ENCODE measurements at regions not wholly inside any gene's neighbourhood (a gene's known extent, or its start where the extent isn't known, plus 50 kb on each side); places are given as distances from the start of the nearest gene placed in this dataset.
A peak's percentile ranks its signal among the peaks of the same experiment; 100 is the strongest.

DNA sequence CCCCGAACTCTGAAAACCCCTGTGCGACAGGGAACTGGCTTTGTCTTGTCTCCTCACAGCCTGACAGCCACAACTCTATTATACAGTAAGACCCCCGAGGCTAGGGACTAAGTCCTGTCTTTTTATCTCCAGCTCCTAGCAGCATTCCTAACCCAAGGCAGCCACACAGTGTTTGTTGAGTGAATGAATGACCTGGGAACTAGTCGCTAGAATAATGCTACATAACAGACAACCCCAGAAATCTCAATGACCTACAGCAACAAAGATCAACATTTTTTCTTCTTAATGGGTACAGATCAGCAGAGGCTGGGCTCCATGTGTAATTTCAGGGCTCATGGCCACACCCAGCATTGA is 71.4 kb upstream of the TNRC6C start:
- Histone ChIP-seq H3K27ac (ENCODE audit: low read depth in 1 of 2, low read length in 2 of 2) (no peak overlapping the region), H3K4me3 (ENCODE audit: low read length in 2 of 2) (no peak overlapping the region), H3K27me3 (ENCODE audit: control insufficient read depth in 1 of 2, insufficient read depth in 2 of 2, low read length in 1 of 2) (no peaks in the 10 kb centered on the region), H3K4me1 (ENCODE audit: control insufficient read depth in 1 of 2, insufficient read depth in 2 of 2, low read length in 2 of 2) (no peaks in the 10 kb centered on the region), H3K36me3 (ENCODE audit: control insufficient read depth in 1 of 2, insufficient read depth in 2 of 2, low read length in 1 of 2) (no peaks in the 10 kb centered on the region), H3K9me3 (ENCODE audit: control insufficient read depth, low read length) (no peaks in the 10 kb centered on the region)
- WGBS, 2 donors = 81 to 82% methylated on average over 4 of the region's 4 CpGs
- DNase-seq (no peak), ATAC-seq (ENCODE audit: low FRiP score) (no peak)
- intact Hi-C loops (cut with DNase I) = loop anchor here in 1 of 2 donors (5.0 kb wide), 2 partner anchors 55 to 290 kb away; no protein-coding TSS in a partner anchor

DNA sequence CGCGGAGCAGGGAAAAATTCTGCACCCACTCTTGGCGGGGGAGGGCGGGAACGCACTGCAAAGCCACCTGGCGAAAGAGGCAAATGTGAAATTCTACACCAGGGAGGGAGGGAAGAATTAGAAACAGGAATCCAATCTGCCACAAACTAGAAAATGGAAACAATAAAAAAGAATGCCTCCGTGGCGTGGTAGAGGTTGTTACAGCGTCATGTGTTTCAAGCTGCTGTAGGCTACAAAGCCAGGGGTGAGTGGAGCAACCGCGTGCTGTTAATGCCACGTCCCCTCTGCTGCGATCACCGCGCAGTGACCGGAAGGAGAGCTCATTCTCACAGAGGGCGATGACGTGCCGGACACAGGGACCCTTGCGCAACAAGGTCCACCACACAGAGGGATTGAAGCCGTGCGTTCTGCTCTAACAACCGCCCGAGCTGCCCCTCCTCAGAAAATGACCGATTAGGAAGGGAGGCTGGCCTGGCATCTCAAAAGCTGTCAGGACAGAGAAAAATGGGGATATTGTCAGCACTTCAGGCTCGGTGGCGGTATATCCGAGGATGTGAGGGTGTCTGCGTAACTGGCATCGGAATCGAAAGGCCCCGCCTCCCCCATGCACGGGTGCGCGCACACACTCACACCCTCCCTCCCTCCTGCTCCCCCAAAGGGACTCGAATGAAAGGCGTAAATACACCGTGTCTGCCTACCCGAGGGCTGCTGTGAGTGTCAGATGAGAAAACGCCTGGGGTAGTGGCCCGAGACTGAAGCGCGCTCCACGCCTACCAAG is 70.8 kb upstream of the TNRC6C start:
- no peaks in the 10 kb centered on the region for H3K27me3 ChIP-seq (ENCODE audit: control insufficient read depth in 1 of 2, insufficient read depth in 2 of 2, low read length in 1 of 2)
- H3K4me1 ChIP-seq (ENCODE audit: control insufficient read depth in 1 of 2, insufficient read depth in 2 of 2, low read length in 2 of 2) = no peaks in the 10 kb centered on the region
- H3K9me3 ChIP-seq (ENCODE audit: control insufficient read depth, low read length) = no peaks in the 10 kb centered on the region
- H3K27ac ChIP-seq (ENCODE audit: low read depth in 1 of 2, low read length in 2 of 2) = peak overlapping the region in 1 of 2 donors; percentile 64
- H3K36me3 ChIP-seq (ENCODE audit: control insufficient read depth in 1 of 2, insufficient read depth in 2 of 2, low read length in 1 of 2) = no peaks in the 10 kb centered on the region
- peak overlapping the region; percentile 32 to 37 for H3K4me3 ChIP-seq (ENCODE audit: low read length in 2 of 2)
- ATAC-seq (ENCODE audit: low FRiP score) (peak; percentile 94), DNase-seq (peak; percentile 94 to 97)
- intact Hi-C loops (cut with DNase I) = loop anchor here in 1 of 2 donors (5.0 kb wide), 2 partner anchors 55 to 290 kb away; no protein-coding TSS in a partner anchor
- WGBS, 2 donors = 1 to 2% methylated on average over 44 of the region's 44 CpGs

DNA sequence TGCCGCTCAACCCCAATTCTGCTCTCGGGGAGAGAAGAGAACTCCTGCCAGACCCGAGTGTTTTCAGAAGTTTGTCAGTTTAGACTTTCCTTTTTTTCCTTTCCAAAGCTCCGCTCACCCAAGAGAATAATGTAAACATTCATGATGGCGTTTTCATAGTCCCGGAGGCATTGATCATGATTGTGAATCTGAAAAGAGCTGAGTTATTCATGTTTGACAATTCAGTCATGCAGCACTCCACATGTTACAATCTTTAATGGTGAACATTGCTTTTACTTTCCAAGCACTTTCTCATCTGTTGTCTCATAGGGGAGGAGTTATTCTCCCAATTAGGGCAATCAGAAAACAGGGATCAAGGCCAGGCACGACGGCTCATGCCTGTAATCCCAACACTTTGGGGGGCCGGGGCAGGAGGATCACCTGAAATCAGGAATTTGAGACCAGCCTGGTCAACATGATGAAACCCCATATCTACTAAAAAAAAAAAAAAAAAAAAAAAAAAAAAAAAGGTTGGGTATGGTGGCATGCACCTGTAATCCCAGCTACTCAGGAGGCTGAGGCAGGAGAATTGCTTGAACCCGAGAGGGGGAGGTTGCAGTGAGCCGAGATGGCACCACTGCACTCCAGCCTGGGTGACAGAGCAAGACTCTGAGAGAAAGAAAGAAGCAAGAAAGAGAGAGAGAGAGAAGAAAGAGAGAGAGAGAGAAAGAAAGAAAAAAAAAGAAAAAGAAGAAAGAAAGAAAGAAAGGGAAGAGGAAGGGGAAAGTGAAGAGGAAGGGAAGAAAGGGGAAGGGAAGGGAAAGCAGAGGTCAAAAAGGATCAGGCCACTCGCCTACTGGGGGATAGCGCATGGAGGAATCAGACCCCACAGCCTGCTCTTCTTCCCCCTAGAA is 70.0 kb upstream of the TNRC6C start:
- Histone ChIP-seq H3K9me3 (ENCODE audit: control insufficient read depth, low read length) (no peaks in the 10 kb centered on the region), H3K27ac (ENCODE audit: low read depth in 1 of 2, low read length in 2 of 2) (no peak overlapping the region), H3K4me1 (ENCODE audit: control insufficient read depth in 1 of 2, insufficient read depth in 2 of 2, low read length in 2 of 2) (no peaks in the 10 kb centered on the region), H3K36me3 (ENCODE audit: control insufficient read depth in 1 of 2, insufficient read depth in 2 of 2, low read length in 1 of 2) (no peaks in the 10 kb centered on the region), H3K27me3 (ENCODE audit: control insufficient read depth in 1 of 2, insufficient read depth in 2 of 2, low read length in 1 of 2) (no peaks in the 10 kb centered on the region), H3K4me3 (ENCODE audit: low read length in 2 of 2) (peak overlapping the region; percentile 32 to 37)
- no peak for ATAC-seq (ENCODE audit: low FRiP score)
- peak; percentile 31 to 36 for DNase-seq
- intact Hi-C loops (cut with DNase I) = loop anchor here in 1 of 2 donors (5.0 kb wide), 2 partner anchors 56 to 291 kb away; no protein-coding TSS in a partner anchor
- WGBS, 2 donors = 38 to 40% methylated on average over 13 of the region's 13 CpGs

DNA sequence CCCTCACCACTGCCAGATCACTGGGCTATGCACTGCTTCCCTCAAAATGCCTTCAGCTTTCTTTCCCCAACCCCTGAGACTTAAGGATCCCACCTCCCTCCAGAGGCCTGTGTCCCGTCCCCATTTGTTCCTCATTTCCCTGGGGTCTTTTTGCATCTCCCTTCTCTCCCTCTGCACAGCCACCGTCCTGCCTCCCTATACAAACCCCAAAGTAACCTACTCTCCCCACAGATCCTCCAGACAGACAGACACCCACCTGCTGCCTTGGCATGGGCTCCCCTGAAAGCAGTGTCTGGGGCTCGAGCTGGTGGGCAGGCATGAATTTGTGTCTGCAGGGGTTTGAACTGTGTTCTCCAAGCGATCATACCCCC is 69.4 kb upstream of the TNRC6C start:
- intact Hi-C loops (cut with DNase I) = loop anchor here in 1 of 2 donors (5.0 kb wide), 2 partner anchors 57 to 292 kb away; no protein-coding TSS in a partner anchor
- 95 to 97% methylated on average over 4 of the region's 4 CpGs for WGBS, 2 donors
- Histone ChIP-seq H3K36me3 (ENCODE audit: control insufficient read depth in 1 of 2, insufficient read depth in 2 of 2, low read length in 1 of 2) (no peaks in the 10 kb centered on the region), H3K9me3 (ENCODE audit: control insufficient read depth, low read length) (no peaks in the 10 kb centered on the region), H3K4me3 (ENCODE audit: low read length in 2 of 2) (no peak overlapping the region), H3K4me1 (ENCODE audit: control insufficient read depth in 1 of 2, insufficient read depth in 2 of 2, low read length in 2 of 2) (no peaks in the 10 kb centered on the region), H3K27ac (ENCODE audit: low read depth in 1 of 2, low read length in 2 of 2) (no peak overlapping the region), H3K27me3 (ENCODE audit: control insufficient read depth in 1 of 2, insufficient read depth in 2 of 2, low read length in 1 of 2) (no peaks in the 10 kb centered on the region)
- peak; percentile 19 to 68 for DNase-seq
- no peak for ATAC-seq (ENCODE audit: low FRiP score)

DNA sequence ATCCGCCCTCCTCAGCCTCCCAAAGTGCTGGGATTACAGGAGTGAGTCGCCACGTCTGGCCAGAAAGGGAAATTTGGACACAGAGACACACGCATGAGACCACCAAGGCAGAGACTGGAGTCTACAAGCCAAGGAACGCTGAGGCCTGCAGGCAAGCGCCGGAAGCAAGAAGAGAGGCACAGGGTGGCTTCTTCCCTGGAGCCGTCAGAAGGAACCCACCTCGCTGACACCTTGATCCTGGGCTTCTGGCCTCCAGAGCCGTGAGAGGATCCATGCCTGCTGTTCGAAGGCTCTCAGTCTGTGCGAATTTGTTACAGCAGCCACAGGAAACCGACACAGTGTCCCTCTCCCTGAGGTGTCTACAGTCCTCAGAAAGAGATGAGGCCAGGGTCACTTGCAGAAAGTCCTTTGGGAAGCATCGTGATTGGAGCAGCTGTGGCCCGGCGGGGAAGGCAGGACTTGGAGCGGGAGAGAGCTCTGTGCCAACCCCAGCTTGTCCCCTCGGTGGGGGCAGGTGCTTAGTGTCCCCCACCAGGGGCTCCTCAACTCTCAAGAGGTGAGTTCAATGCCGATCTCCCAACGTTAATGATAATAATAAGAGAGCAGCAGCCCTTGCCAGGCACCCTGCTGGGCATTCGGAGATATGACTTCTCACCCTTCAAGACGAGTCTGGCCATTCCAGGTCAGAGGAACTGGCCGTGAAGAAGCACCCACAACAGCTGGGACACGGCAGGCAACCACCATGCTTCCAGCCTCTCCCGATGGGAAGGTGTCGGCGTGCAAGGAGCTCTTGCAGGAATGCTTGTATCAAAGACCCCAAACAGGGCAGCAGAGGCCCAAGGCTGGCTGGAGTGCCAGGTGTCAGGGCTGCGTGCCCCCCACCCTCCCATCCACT is 68.4 kb upstream of the TNRC6C start:
- DNase-seq = peak; percentile 38 to 59
- WGBS, 2 donors = 93% methylated on average over 28 of the region's 28 CpGs
- intact Hi-C loops (cut with DNase I) = loop anchor here in 1 of 2 donors (5.0 to 10.0 kb wide), 3 partner anchors 58 to 293 kb away; no protein-coding TSS in a partner anchor

DNA sequence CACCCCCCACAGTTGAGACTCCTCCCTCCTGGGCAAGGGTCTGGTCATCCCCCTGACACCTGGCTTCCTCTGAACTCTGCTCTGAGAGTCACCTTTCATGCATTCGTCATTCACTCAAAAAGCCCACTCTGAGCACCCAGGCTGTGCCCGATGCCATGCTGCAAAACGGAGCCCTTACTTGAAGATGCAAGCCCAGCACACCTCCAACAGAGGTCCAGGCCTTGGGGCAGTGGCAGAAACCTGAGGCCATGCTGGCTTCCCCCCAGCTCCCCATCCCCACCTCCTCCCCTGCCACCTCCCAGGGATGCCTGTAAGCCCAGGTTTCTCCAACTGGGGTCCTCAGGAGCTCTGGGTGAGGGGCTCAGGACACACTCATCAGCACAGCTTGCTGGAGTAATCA is 67.7 kb upstream of the TNRC6C start:
- no peak for ATAC-seq (ENCODE audit: low FRiP score)
- Histone ChIP-seq H3K27ac (ENCODE audit: low read depth in 1 of 2, low read length in 2 of 2) (no peak overlapping the region), H3K27me3 (ENCODE audit: control insufficient read depth in 1 of 2, insufficient read depth in 2 of 2, low read length in 1 of 2) (no peaks in the 10 kb centered on the region), H3K4me3 (ENCODE audit: low read length in 2 of 2) (no peak overlapping the region), H3K36me3 (ENCODE audit: control insufficient read depth in 1 of 2, insufficient read depth in 2 of 2, low read length in 1 of 2) (no peaks in the 10 kb centered on the region), H3K4me1 (ENCODE audit: control insufficient read depth in 1 of 2, insufficient read depth in 2 of 2, low read length in 2 of 2) (no peaks in the 10 kb centered on the region), H3K9me3 (ENCODE audit: control insufficient read depth, low read length) (no peaks in the 10 kb centered on the region)
- peak; percentile 39 to 48 for DNase-seq
- WGBS, 2 donors = 91 to 97% methylated on average over 3 of the region's 3 CpGs
- intact Hi-C loops (cut with DNase I) = loop anchor here in 1 of 2 donors (10.0 kb wide), 1 partner anchor 116 kb away; no protein-coding TSS in a partner anchor

More for the DNA sequence above, 68.4 kb upstream of the TNRC6C start:
- H3K9me3 ChIP-seq (ENCODE audit: control insufficient read depth, low read length) = no peaks in the 10 kb centered on the region
- no peak for ATAC-seq (ENCODE audit: low FRiP score)
- H3K4me1 ChIP-seq (ENCODE audit: control insufficient read depth in 1 of 2, insufficient read depth in 2 of 2, low read length in 2 of 2) = no peaks in the 10 kb centered on the region
- H3K4me3 ChIP-seq (ENCODE audit: low read length in 2 of 2) = no peak overlapping the region
- no peaks in the 10 kb centered on the region for H3K27me3 ChIP-seq (ENCODE audit: control insufficient read depth in 1 of 2, insufficient read depth in 2 of 2, low read length in 1 of 2)
- no peak overlapping the region for H3K27ac ChIP-seq (ENCODE audit: low read depth in 1 of 2, low read length in 2 of 2)
- H3K36me3 ChIP-seq (ENCODE audit: control insufficient read depth in 1 of 2, insufficient read depth in 2 of 2, low read length in 1 of 2) = no peaks in the 10 kb centered on the region

DNA sequence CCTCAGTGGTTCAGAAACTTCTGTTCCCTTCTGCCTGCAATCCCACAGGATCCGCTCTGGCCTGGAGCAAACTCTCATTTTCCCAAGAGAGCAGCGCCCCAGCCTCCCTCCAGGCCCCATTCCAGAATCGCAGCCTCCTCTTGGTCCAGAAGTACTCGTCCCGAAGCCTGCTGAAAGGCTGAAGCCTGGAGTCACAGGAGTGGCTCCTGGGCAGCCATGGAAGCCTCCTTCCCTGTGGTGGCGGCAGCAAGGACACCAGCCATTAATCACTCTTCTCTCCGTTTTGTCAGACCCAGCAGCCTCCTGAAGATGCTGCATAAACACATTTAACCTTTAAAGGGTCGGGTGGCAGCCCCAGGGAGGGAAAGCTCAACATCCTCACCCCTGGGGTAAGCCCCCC is 66.9 kb upstream of the TNRC6C start:
- Histone ChIP-seq H3K4me1 (ENCODE audit: control insufficient read depth in 1 of 2, insufficient read depth in 2 of 2, low read length in 2 of 2) (no peaks in the 10 kb centered on the region), H3K9me3 (ENCODE audit: control insufficient read depth, low read length) (no peaks in the 10 kb centered on the region), H3K27me3 (ENCODE audit: control insufficient read depth in 1 of 2, insufficient read depth in 2 of 2, low read length in 1 of 2) (no peaks in the 10 kb centered on the region), H3K36me3 (ENCODE audit: control insufficient read depth in 1 of 2, insufficient read depth in 2 of 2, low read length in 1 of 2) (no peaks in the 10 kb centered on the region), H3K4me3 (ENCODE audit: low read length in 2 of 2) (no peak overlapping the region), H3K27ac (ENCODE audit: low read depth in 1 of 2, low read length in 2 of 2) (no peak overlapping the region)
- WGBS, 2 donors = 69 to 73% methylated on average over 8 of the region's 8 CpGs
- ATAC-seq (ENCODE audit: low FRiP score) (no peak), DNase-seq (peak; percentile 23 to 57)
- intact Hi-C loops (cut with DNase I) = loop anchor here in 1 of 2 donors (10.0 kb wide), 1 partner anchor 117 kb away; no protein-coding TSS in a partner anchor

DNA sequence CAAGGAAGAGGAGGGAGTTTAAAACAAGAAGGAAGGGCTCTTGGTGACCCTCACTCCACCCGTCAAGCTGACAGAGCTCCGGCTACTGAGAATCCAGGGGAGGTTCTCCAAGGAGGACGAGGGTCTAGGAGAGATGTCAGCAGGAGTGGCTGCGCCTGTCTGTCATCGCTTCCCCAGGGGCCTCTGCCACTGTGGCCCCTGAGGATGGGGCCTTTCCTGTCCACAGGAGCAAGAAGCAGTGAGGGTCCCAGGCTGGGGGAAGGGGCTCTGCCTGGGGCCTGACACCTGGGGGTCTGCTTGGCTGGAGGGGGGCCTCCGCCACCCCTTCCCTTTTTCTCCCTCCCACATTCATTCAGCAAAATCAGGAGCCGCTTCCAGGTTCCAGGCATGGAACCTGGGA is 66.5 kb upstream of the TNRC6C start:
- H3K4me1 ChIP-seq (ENCODE audit: control insufficient read depth in 1 of 2, insufficient read depth in 2 of 2, low read length in 2 of 2) = no peaks in the 10 kb centered on the region
- intact Hi-C loops (cut with DNase I) = loop anchor here in 1 of 2 donors (10.0 kb wide), 1 partner anchor 117 kb away; no protein-coding TSS in a partner anchor
- ATAC-seq (ENCODE audit: low FRiP score) (no peak), DNase-seq (peak; percentile 17 to 30)
- H3K27ac ChIP-seq (ENCODE audit: low read depth in 1 of 2, low read length in 2 of 2) = no peak overlapping the region
- H3K4me3 ChIP-seq (ENCODE audit: low read length in 2 of 2) = no peak overlapping the region
- no peaks in the 10 kb centered on the region for H3K36me3 ChIP-seq (ENCODE audit: control insufficient read depth in 1 of 2, insufficient read depth in 2 of 2, low read length in 1 of 2)
- no peaks in the 10 kb centered on the region for H3K9me3 ChIP-seq (ENCODE audit: control insufficient read depth, low read length)
- WGBS, 2 donors = 94 to 95% methylated on average over 7 of the region's 7 CpGs
- H3K27me3 ChIP-seq (ENCODE audit: control insufficient read depth in 1 of 2, insufficient read depth in 2 of 2, low read length in 1 of 2) = no peaks in the 10 kb centered on the region
